Activated T-cell treated with anti-CD3 and anti-CD28 coated beads, Interleukin-2, amount 50 U/mL, for 4 hours (primary cell): ENCODE measurements at regions not wholly inside any gene's neighbourhood (a gene's known extent, or its start where the extent isn't known, plus 50 kb on each side); places are given as distances from the start of the nearest gene placed in this dataset.

Experiments used
- ATAC-seq, 2 donors: fragments of 200-7000 bp; cut with Tn5 transposase; one replicate each; pipeline ENCODE4 v1.10.0; 2021
- DNase-seq: peaks from one replicate; pipeline ENCODE4 v3.0.0-alpha.2; 2020
- H3K27me3 Mint-ChIP-seq: one replicate; pipeline ENCODE4 v1.8.0; 2021; ENCODE audit warnings: low read depth, mixed read lengths
- H3K36me3 Mint-ChIP-seq: one replicate; pipeline ENCODE4 v1.8.0; 2022; ENCODE audit warnings: mixed read lengths; ENCODE audit not compliant: insufficient read depth
- H3K4me1 Mint-ChIP-seq: one replicate; pipeline ENCODE4 v1.8.0; 2021; ENCODE audit warnings: low read depth, mixed read lengths
- H3K4me3 Mint-ChIP-seq: one replicate; pipeline ENCODE4 v1.8.0; 2021; ENCODE audit warnings: mild to moderate bottlenecking, moderate library complexity, mixed read lengths
- H3K9me3 Mint-ChIP-seq: one replicate; pipeline ENCODE4 v1.8.0; 2021; ENCODE audit warnings: mixed read lengths

DNA sequence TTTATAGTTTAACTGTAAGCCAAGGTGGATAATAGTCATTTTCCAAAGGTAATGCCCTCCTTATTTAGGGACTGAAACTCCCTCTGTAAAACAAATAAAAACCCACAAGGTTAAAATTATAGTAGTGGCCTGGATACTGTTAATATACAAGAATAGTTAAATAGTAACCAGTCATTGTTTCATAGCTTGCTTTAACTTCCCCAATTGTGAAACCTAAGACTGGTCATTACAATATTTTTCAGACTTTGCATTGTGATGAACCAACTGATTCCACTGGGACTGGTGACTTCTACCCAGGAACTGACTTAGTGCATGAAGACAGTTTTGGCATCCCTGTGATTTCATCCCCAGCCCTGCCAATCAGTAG lies 162.6 kb downstream of the SMC2 start:
- H3K9me3 Mint-ChIP-seq: peaks cover 14% of the 10 kb centered on the region
- ATAC-seq (no peak), DNase-seq (no peak)
- no peaks in the 10 kb centered on the region for H3K4me1 Mint-ChIP-seq
- no peaks in the 10 kb centered on the region for H3K36me3 Mint-ChIP-seq
- no peak overlapping the region for H3K4me3 Mint-ChIP-seq
- H3K27me3 Mint-ChIP-seq: no peaks in the 10 kb centered on the region

DNA sequence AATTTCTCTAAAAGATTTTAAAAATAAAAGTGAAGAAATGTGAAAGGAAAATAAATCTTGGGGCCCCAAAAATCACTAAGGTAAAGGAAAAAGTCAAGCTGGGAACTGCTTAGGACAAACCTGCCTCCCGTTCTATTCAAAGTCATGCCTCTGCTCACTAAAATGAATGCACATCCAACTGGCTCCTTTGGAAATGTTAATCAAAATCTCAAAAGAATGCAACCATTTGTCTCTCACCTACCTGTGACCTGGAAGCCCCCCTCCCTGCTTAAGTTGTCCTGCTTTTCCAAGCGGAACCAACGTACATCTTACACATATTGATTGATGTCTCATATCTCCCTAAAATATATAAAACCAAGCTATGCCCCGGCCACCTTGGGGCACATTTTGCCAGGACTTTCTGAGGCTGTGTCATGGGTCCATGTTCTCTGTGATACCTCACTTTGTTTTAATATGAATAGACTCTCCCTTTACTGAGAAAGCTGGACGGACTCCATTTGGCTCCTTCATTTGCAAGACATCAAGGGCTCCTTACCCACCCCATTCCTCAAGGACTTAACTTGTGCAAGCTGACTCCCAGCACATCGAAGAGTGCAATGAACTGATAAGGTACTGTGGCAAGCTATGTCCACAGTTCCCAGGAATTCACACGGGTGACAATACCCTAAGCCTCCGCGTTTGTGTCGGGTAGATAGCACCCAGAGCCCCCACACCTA lies 164.3 kb downstream of the SMC2 start:
- peaks cover 7% of the 10 kb centered on the region for H3K9me3 Mint-ChIP-seq

DNA sequence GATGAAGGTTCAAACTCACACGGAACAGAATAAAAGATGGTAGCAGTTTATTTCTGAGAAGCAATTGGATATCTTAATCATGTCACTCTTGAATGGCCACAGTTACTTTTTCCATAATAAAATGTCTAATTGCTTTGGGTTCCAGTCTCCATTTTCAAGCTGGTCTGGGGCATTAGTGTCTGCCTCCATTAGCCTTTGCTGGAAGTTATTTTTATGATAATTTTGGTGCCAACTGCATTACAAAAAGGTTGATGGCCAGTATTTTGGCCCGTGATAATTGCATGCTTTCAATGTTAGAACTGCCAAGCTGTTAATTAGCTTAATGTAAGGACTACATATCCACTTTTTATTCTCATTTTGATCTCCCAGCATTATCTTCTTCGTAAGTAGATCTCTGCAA lies 165.9 kb downstream of the SMC2 start:
- Mint-ChIP-seq H3K27me3 (no peaks in the 10 kb centered on the region), H3K36me3 (no peaks in the 10 kb centered on the region), H3K9me3 (peaks cover 7% of the 10 kb centered on the region)

More for the DNA sequence above, 164.3 kb downstream of the SMC2 start:
- Mint-ChIP-seq H3K4me3 (no peak overlapping the region), H3K27me3 (no peaks in the 10 kb centered on the region), H3K36me3 (no peaks in the 10 kb centered on the region), H3K4me1 (no peaks in the 10 kb centered on the region)
- DNase-seq (no peak), ATAC-seq (no peak)

DNA sequence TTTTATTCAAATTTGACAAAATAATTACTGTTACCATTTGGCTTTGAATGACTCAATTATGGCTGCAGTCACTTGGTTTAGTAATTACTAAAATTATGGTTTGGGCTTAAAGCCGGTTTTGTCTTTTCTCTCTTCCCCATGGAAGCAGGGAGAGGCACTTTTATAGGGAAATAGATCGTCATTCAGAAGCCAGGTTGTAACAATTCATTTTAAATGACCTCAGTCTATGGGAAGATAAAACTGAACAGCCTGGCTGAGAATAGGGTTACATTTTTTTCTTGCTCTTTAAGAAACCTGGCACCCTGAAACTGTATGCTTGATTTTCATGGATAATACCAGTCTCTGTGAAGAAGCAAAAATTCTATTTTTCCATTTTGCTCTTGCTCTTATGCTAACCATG lies 169.8 kb downstream of the SMC2 start:
- Mint-ChIP-seq H3K4me1 (no peaks in the 10 kb centered on the region), H3K4me3 (no peak overlapping the region), H3K9me3 (no peaks in the 10 kb centered on the region), H3K27me3 (no peaks in the 10 kb centered on the region), H3K36me3 (no peaks in the 10 kb centered on the region)
- ATAC-seq (no peak), DNase-seq (no peak)

More for the DNA sequence above, 165.9 kb downstream of the SMC2 start:
- Mint-ChIP-seq H3K4me1 (no peaks in the 10 kb centered on the region), H3K4me3 (no peak overlapping the region)
- ATAC-seq (no peak), DNase-seq (no peak)

DNA sequence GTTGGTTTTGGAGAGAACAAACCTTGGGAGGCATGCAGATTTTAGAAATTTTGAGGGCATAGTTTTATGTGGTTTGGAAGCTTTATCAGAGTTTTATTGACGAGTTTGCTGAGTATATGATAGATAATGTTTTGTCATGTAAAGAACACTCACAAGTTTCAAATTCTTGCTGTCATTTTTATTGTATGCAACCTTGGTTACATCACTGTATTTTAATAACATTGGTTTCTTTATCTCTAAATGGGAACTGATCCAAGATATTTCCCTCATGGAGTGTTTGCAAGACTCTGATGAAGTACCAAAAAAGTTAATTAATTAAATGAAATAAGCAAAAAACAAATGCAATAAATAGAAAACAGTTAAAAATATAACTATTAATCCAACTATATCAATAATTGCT lies 170.3 kb downstream of the SMC2 start:
- ATAC-seq: no peak
- H3K36me3 Mint-ChIP-seq: no peaks in the 10 kb centered on the region
- H3K4me3 Mint-ChIP-seq: no peak overlapping the region
- no peaks in the 10 kb centered on the region for H3K9me3 Mint-ChIP-seq
- DNase-seq: no peak
- H3K27me3 Mint-ChIP-seq: no peaks in the 10 kb centered on the region
- H3K4me1 Mint-ChIP-seq: no peaks in the 10 kb centered on the region

DNA sequence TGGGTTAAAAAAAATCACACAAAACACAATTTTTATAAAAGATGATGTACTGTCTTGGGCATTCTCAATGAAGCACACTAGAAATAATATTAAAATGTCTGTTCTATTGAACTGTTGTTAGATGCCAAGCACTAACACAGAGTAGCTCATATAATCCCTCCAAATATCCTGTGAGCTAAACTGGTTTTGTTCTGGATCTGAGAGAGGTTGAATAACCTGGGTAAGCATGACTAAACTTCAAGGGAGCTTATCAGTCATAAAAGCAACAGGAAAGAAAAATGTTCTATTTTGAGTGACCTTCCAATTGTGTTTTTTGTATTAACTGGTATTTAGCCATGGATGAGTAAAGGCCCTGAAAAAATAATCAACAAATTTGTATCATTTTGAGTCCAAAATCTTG lies 175.3 kb downstream of the SMC2 start:
- H3K36me3 Mint-ChIP-seq: no peaks in the 10 kb centered on the region
- H3K4me3 Mint-ChIP-seq: no peak overlapping the region
- no peaks in the 10 kb centered on the region for H3K27me3 Mint-ChIP-seq
- DNase-seq: no peak
- H3K4me1 Mint-ChIP-seq: no peaks in the 10 kb centered on the region
- H3K9me3 Mint-ChIP-seq: no peaks in the 10 kb centered on the region
- no peak for ATAC-seq

DNA sequence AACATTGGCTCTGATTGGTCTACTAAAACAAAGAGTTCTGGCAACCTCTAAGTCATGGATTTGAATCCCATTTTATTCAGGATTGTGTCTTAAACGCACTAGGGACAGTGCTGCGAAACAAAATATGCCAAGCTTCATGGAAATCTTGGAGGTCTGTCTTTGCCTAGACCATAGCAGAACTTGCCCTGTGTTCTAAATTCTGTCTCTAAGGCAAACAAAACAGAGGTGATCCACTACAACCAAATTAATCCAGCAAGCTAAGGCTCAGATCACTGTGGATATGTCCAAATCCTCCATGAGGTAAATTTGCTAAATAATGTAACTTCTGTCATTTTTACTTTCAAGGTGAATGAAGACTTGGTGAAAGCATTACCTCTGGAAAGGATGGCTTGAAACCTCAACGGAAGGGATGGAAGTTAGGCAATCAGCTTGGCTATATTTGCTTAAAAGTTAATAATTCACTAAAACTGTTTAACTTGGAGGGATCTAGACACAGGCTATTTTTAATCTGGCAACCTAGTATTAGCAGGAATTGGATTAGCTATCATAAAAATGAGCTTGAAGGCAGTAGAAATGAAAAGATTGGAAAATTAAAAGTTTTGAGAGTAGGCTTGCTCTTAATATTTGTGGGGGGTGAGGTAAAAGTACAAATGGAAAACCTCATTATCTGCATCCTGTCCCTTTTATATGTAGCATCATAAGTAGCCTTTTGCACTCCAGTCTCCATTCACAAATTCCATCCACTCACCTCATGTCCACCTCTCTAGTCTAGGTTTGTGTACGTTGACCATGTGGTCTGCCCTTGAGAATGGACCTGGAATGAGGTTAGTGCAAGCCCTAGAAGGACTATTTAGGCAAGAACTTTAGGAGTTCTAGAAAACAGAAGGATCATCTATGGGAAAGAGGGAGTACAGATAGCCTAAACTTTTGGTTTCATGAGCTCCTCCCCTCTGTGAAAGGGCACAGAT lies 176.2 kb downstream of the SMC2 start:
- no peak for DNase-seq
- no peak overlapping the region for H3K4me3 Mint-ChIP-seq
- H3K9me3 Mint-ChIP-seq: no peaks in the 10 kb centered on the region

DNA sequence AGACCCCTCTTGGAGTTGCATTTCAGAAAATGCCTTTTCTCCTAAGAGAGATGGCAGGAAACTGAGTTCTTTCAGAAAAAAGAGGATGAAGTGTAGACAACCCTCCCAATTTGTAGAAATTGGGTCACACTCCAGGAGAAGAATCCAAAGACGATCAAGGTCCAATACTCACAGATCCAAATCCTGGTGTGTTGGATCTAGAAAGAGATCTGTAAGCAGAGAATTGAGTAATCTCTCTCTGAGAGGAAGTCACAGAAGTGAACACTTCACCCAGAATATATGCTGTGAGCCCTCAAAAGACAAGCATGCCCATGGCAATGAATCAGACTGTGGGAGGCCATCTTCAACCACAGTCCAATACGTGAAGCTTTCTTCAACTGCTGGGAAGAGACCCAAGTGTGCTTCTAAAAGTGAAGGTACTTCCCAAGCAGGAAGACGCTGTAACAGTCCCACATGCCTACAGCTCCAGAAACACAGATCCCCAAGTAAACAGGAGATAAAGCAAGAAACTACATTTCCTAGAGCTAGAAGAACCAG lies 182.7 kb downstream of the SMC2 start:
- no peaks in the 10 kb centered on the region for H3K9me3 Mint-ChIP-seq
- H3K4me1 Mint-ChIP-seq: no peaks in the 10 kb centered on the region
- H3K36me3 Mint-ChIP-seq: no peaks in the 10 kb centered on the region
- no peaks in the 10 kb centered on the region for H3K27me3 Mint-ChIP-seq
- no peak for ATAC-seq
- DNase-seq: no peak
- H3K4me3 Mint-ChIP-seq: no peak overlapping the region

More for the DNA sequence above, 176.2 kb downstream of the SMC2 start:
- no peaks in the 10 kb centered on the region for H3K27me3 Mint-ChIP-seq
- no peak for ATAC-seq
- no peaks in the 10 kb centered on the region for H3K36me3 Mint-ChIP-seq
- H3K4me1 Mint-ChIP-seq: no peaks in the 10 kb centered on the region

DNA sequence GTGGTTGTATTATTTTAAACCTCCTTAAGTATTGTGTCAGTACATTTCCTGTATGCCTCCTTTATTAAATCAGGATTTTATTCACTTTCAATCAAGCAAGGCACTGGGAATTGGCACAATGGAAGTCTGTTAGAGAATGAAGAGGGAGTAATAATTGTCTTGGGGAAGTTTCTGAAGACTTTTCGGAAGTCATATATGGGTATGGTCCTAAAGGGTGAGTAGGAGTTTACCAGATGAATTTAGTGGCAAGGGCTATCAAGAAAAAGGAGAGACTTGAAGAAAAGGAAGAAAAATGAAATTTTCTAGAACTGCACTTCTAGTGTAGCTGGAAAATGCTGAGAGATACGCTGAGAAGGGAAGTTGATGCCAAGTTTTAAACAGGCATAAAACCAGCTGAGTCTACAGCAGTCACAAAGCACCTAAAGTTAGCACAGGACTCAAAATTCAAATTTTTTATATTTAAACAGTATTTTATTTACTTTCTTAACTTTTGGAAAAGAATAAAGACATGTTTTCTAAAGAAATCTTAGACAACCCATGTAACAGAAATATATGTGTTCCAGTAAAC lies 184.9 kb downstream of the SMC2 start:
- no peak overlapping the region for H3K4me3 Mint-ChIP-seq
- ATAC-seq: no peak
- no peaks in the 10 kb centered on the region for H3K27me3 Mint-ChIP-seq
- H3K36me3 Mint-ChIP-seq: no peaks in the 10 kb centered on the region
- DNase-seq: no peak
- no peaks in the 10 kb centered on the region for H3K4me1 Mint-ChIP-seq
- no peaks in the 10 kb centered on the region for H3K9me3 Mint-ChIP-seq

DNA sequence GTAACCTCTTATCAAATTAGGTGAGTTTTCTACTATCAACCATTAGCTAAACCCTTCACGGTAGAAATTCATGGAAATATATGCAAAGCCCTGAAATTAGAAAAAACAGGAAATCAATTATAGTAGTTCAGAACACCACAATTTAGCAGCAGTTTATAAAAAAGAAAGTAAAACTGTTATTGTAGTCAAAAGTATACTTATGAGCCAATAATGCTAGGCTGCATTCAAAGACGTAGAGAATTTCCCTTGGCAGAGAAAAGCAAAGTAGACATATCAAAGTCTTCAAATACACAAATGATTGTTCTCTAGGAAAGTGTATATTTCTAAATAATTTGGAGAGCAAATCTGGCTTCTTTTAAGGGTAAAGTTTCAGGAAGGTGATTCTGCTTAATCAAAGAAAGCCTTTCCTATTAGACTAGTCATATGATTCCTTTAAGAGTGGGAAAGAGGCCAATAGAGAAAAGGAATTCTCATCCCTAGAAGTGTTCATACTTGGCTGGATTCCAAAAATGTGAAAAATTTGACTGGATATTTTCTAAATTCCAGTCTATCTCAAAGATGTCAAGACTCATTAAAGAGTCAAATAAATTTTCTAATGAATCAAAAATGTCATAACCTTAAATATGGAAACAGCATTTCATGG lies 185.5 kb downstream of the SMC2 start:
- H3K4me3 Mint-ChIP-seq: no peak overlapping the region
- ATAC-seq (no peak), DNase-seq (no peak)
- H3K36me3 Mint-ChIP-seq: no peaks in the 10 kb centered on the region
- no peaks in the 10 kb centered on the region for H3K4me1 Mint-ChIP-seq
- no peaks in the 10 kb centered on the region for H3K27me3 Mint-ChIP-seq
- H3K9me3 Mint-ChIP-seq: no peaks in the 10 kb centered on the region

DNA sequence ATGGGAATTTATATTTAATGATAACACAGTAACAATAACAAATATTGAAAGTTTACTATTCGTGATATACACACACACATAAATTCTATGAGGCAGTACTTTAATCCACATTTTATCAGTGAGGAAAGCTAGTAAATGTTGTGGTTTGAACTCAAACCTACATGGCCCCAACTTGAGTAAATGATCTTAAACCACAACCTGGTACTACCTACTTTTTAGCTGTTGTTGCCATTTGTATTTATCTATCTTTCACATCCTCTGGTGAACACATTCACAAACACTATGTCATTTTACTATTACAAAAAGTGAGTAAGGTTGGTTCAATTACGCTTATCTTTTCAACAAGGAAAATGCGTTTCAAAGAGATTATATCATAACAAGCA lies 186.1 kb downstream of the SMC2 start:
- Mint-ChIP-seq H3K4me1 (no peaks in the 10 kb centered on the region), H3K9me3 (no peaks in the 10 kb centered on the region), H3K36me3 (no peaks in the 10 kb centered on the region), H3K4me3 (no peak overlapping the region), H3K27me3 (no peaks in the 10 kb centered on the region)
- ATAC-seq (no peak), DNase-seq (no peak)

DNA sequence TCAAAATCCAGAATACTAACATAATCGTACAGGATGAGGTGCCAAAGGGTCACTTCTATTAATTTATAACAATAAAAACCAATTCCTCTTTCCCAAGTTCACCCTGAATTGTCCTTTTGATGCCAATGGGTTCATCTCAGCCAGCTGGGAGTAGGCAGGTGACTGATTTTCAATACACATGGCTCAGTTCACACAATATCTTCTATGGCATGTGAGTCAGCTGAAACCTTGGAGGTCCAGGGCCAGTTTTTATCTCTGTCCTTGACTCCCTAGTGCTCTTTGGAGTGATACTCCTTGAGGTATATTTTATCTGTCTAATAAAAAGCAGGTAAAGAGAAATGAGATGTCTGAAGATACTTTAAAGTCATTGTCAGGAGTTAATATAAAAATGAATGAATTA lies 186.6 kb downstream of the SMC2 start:
- no peaks in the 10 kb centered on the region for H3K36me3 Mint-ChIP-seq
- H3K9me3 Mint-ChIP-seq: no peaks in the 10 kb centered on the region
- H3K4me3 Mint-ChIP-seq: no peak overlapping the region

DNA sequence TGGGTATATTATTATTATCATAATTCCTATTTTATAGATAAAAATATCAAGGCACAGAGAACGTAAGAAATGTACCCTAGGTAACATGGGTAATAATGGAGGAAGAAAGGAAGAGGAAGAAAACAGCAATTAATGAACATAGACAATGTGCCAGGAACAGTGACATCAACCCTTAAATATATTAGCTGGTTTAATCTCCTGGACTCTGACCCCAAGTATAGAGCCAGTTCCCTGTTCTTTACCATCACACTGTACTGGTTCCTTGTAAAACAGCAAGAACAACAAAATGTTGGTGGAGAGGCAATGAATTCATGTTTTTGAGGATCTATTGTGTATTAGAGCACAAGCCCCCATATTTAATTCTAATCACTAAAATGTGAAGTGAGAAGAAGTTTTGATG lies 192.1 kb downstream of the SMC2 start:
- H3K4me3 Mint-ChIP-seq: no peak overlapping the region
- no peaks in the 10 kb centered on the region for H3K27me3 Mint-ChIP-seq
- no peaks in the 10 kb centered on the region for H3K36me3 Mint-ChIP-seq
- DNase-seq (no peak), ATAC-seq (no peak)
- H3K4me1 Mint-ChIP-seq: no peaks in the 10 kb centered on the region
- H3K9me3 Mint-ChIP-seq: no peaks in the 10 kb centered on the region

More for the DNA sequence above, 186.6 kb downstream of the SMC2 start:
- DNase-seq: no peak
- Mint-ChIP-seq H3K27me3 (no peaks in the 10 kb centered on the region), H3K4me1 (no peaks in the 10 kb centered on the region)
- ATAC-seq: no peak

DNA sequence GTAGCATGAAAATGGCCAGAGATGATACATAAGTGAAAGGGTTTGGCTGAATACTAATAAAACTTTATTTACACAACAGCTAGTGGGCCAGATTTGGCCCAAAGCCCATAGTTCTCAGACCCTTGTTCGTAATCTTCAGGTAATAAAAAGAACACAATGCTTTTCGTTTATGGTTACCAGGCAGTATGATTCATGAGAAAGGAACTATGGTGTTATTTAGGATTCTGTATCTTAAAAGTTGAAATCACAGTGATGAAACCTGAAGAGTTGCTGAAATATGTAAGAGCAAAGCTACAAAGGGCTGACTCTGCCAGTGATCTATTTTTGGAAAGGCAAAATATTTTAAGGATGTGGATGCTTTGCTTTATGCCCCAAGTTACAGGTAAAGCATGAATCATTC lies 192.7 kb downstream of the SMC2 start:
- no peaks in the 10 kb centered on the region for H3K9me3 Mint-ChIP-seq
- DNase-seq (no peak), ATAC-seq (no peak)
- no peaks in the 10 kb centered on the region for H3K27me3 Mint-ChIP-seq
- H3K36me3 Mint-ChIP-seq: no peaks in the 10 kb centered on the region
- H3K4me1 Mint-ChIP-seq: no peaks in the 10 kb centered on the region
- no peak overlapping the region for H3K4me3 Mint-ChIP-seq
